Type B pancreatic cell (in vitro differentiated cells): ENCODE measurements at regions not wholly inside any gene's neighbourhood (a gene's known extent, or its start where the extent isn't known, plus 50 kb on each side); places are given as distances from the start of the nearest gene placed in this dataset.

Experiments used
- DNase-seq: peaks from one replicate; pipeline ENCODE4 v3.0.0; 2021; ENCODE audit warnings: mixed read lengths; ENCODE audit not compliant: unreplicated experiment; ENCODE audit errors: extremely low spot score
- H3K27ac Mint-ChIP-seq: 2 replicates; pipeline ENCODE4 v1.8.0; 2021; ENCODE audit warnings: mild to moderate bottlenecking, mixed read lengths
- H3K27me3 Mint-ChIP-seq: 2 replicates; pipeline ENCODE4 v1.8.0; 2021; ENCODE audit warnings: mixed read lengths
- H3K36me3 Mint-ChIP-seq: 2 replicates; pipeline ENCODE4 v1.8.0; 2021; ENCODE audit warnings: mixed read lengths
- H3K4me1 Mint-ChIP-seq: one replicate; pipeline ENCODE4 v1.8.0; 2021; ENCODE audit warnings: mixed read lengths; ENCODE audit not compliant: unreplicated experiment
- H3K4me3 Mint-ChIP-seq: 2 replicates; pipeline ENCODE4 v1.8.0; 2021; ENCODE audit warnings: mild to moderate bottlenecking, mixed read lengths
- H3K9me3 Mint-ChIP-seq: 2 replicates; pipeline ENCODE4 v1.8.0; 2021; ENCODE audit warnings: mixed read lengths
- TF ChIP-seq, protein P1 (sequence below): fragments of 200-600 bp; sonication (generic); conservative IDR thresholded peaks from 2 replicates; pipeline ENCODE4 v1.5.0; 2021; ENCODE audit warnings: antibody characterized with exemption, mild to moderate bottlenecking

DNA sequence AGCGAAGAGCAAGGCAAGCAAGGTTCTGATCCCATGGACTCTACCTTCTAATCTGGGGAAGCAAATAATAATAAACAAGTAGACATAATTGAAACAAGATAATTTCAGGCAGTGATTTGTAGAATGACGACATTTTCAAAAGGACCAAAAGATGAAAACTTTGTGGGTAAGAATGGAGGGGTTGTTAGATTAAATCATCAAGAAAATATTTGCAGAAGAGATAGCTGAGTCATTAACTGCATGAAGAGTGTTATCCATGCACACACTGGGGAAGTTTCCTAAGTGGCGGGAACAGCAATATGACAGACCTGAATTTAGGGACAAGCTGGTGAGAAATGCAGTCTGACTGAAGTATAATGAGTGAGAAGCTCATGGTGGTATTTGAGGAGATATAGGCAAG is 583.1 kb upstream of the RGS18 start:
- Mint-ChIP-seq H3K4me1 (peaks cover 7% of the 10 kb centered on the region), H3K36me3 (no peaks in the 10 kb centered on the region), H3K9me3 (no peaks in the 10 kb centered on the region), H3K4me3 (no peak overlapping the region), H3K27me3 (no peaks in the 10 kb centered on the region), H3K27ac (no peak overlapping the region)
- DNase-seq: no peak
- TF ChIP-seq, protein P1, sequence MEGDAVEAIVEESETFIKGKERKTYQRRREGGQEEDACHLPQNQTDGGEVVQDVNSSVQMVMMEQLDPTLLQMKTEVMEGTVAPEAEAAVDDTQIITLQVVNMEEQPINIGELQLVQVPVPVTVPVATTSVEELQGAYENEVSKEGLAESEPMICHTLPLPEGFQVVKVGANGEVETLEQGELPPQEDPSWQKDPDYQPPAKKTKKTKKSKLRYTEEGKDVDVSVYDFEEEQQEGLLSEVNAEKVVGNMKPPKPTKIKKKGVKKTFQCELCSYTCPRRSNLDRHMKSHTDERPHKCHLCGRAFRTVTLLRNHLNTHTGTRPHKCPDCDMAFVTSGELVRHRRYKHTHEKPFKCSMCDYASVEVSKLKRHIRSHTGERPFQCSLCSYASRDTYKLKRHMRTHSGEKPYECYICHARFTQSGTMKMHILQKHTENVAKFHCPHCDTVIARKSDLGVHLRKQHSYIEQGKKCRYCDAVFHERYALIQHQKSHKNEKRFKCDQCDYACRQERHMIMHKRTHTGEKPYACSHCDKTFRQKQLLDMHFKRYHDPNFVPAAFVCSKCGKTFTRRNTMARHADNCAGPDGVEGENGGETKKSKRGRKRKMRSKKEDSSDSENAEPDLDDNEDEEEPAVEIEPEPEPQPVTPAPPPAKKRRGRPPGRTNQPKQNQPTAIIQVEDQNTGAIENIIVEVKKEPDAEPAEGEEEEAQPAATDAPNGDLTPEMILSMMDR: no peak

DNA sequence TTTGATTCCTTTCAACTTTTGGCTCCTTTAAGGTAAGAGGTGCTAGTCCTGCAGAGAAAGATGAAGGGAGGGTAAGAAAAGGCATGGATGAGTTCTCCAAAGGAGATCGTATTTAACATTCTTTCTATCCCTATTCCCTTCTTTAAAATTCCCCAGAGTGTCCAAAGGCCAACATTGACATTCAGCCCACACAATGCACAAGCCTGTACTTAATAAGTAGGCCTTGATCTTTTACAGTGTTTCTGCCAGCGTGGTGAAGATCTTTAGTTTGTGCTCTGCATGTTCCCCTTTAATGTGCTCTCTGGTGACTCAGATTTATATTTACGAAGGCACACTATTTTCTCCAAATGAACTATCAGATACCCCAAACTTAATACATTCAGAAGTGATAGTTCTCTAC is 582.5 kb upstream of the RGS18 start:
- peaks cover 7% of the 10 kb centered on the region for H3K4me1 Mint-ChIP-seq

DNA sequence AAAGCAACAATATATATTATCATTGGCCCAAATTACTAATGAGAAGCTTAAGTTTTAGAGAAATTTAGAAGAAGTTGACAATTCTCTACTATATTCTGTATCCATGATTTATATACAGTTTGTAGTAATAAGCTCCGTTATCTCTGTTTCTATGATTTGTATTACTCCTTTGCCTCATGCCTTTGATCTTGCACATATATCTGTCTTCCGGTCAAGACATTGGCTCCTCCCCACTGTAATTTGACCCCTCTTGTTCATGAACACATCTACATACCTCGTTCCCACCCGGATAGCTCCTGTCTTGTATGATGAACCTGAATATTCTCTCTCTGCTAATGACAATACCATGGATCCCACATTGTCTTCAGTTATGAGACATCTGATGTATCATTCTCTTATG is 581.0 kb upstream of the RGS18 start:
- Mint-ChIP-seq H3K4me1 (peaks cover 7% of the 10 kb centered on the region), H3K9me3 (no peaks in the 10 kb centered on the region), H3K27me3 (no peaks in the 10 kb centered on the region), H3K36me3 (no peaks in the 10 kb centered on the region), H3K4me3 (no peak overlapping the region), H3K27ac (no peak overlapping the region)
- DNase-seq: no peak
- TF ChIP-seq, protein P1: no peak

More for the DNA sequence above, 582.5 kb upstream of the RGS18 start:
- TF ChIP-seq, protein P1: no peak
- Mint-ChIP-seq H3K27me3 (no peaks in the 10 kb centered on the region), H3K36me3 (no peaks in the 10 kb centered on the region), H3K27ac (no peak overlapping the region), H3K9me3 (no peaks in the 10 kb centered on the region), H3K4me3 (no peak overlapping the region)
- DNase-seq: no peak

DNA sequence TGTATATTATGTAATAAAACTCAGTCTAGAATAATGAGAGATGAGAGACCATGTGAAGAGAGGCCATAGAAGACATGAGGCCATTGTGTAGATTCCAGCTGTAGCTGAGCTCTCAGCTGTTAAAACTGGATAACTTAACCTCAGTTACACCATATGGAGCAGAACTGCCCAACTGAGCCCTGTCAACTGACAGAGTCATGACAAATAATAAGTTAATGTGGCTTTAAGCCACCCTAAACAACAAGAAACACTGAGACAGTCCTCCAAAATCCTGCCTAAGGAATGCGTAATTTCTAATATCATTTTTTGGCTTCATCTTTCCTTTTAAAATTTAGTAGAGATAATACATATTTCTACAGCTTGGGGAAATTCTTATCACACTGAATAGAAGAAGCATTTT is 580.0 kb upstream of the RGS18 start:
- no peaks in the 10 kb centered on the region for H3K9me3 Mint-ChIP-seq
- H3K4me3 Mint-ChIP-seq: no peak overlapping the region

GRCh38 chr1:191579019-191579418 is 579.2 kb upstream of the RGS18 start:
- no peaks in the 10 kb centered on the region for H3K27me3 Mint-ChIP-seq
- no peak for DNase-seq

More for the DNA sequence above, 580.0 kb upstream of the RGS18 start:
- TF ChIP-seq, protein P1: no peak
- no peaks in the 10 kb centered on the region for H3K27me3 Mint-ChIP-seq
- peaks cover 7% of the 10 kb centered on the region for H3K4me1 Mint-ChIP-seq
- H3K27ac Mint-ChIP-seq: no peak overlapping the region
- no peaks in the 10 kb centered on the region for H3K36me3 Mint-ChIP-seq
- DNase-seq: no peak

More at GRCh38 chr1:191579019-191579418, 579.2 kb upstream of the RGS18 start:
- TF ChIP-seq, protein P1: no peak
- H3K27ac Mint-ChIP-seq: no peak overlapping the region
- no peaks in the 10 kb centered on the region for H3K9me3 Mint-ChIP-seq
- H3K4me1 Mint-ChIP-seq: peaks cover 7% of the 10 kb centered on the region
- no peaks in the 10 kb centered on the region for H3K36me3 Mint-ChIP-seq
- H3K4me3 Mint-ChIP-seq: no peak overlapping the region
